Gastroesophageal sphincter (tissue), 3 donors: ENCODE measurements at regions not wholly inside any gene's neighbourhood (a gene's known extent, or its start where the extent isn't known, plus 50 kb on each side); places are given as distances from the start of the nearest gene placed in this dataset.

ENCODE experiments used
- POLR2A ChIP-seq, 2 donors: fragments of 450-650 bp; IDR thresholded peaks; one replicate each; pipeline ENCODE4 v1.6.1; 2017; ENCODE audit warnings: antibody characterized with exemption in 2 of 2, mild to moderate bottlenecking in 2 of 2, moderate library complexity in 1 of 2
- POLR2AphosphoS5 ChIP-seq: sonication (generic); formaldehyde crosslinking; IDR thresholded peaks from one replicate; pipeline ENCODE4 v1.6.1; 2017; ENCODE audit warnings: antibody characterized with exemption
- TF ChIP-seq, protein P1 (sequence below), 4 experiments: fragments of 200-600 bp in 2 of 4; fragments of 450-650 bp in 2 of 4; sonication (generic) in 1 of 4; IDR thresholded peaks; one replicate each; pipeline ENCODE4 v1.5.1; 2017 to 2019; ENCODE audit warnings: antibody characterized with exemption in 4 of 4, mild to moderate bottlenecking in 2 of 4, moderate library complexity in 2 of 4

DNA sequence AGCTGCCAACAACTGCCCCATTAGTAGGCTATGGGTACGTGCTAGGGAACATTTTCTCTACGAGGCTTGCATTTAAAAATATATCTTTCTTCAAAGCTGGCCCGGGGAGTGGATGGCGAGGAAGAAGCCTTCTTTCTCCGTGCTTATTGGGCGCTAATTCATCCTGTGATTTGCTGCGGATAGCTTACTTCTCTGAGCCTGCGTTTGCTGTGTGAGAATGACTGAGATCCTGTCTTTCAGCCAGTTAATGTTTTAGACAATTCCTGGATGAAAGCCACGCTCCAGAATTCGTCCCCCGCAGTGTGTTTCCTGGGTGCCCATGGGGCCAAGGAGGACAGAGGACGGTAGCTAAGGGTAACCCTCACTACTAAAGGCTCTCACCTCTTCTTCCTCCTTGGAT, 57.8 kb upstream of the TARBP1 start:
- TF ChIP-seq, protein P1, sequence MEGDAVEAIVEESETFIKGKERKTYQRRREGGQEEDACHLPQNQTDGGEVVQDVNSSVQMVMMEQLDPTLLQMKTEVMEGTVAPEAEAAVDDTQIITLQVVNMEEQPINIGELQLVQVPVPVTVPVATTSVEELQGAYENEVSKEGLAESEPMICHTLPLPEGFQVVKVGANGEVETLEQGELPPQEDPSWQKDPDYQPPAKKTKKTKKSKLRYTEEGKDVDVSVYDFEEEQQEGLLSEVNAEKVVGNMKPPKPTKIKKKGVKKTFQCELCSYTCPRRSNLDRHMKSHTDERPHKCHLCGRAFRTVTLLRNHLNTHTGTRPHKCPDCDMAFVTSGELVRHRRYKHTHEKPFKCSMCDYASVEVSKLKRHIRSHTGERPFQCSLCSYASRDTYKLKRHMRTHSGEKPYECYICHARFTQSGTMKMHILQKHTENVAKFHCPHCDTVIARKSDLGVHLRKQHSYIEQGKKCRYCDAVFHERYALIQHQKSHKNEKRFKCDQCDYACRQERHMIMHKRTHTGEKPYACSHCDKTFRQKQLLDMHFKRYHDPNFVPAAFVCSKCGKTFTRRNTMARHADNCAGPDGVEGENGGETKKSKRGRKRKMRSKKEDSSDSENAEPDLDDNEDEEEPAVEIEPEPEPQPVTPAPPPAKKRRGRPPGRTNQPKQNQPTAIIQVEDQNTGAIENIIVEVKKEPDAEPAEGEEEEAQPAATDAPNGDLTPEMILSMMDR (IDR thresholded peaks at IDR 0.05), result no peak
- no peak for TF ChIP-seq POLR2A (IDR thresholded peaks at IDR 0.05)
- TF ChIP-seq POLR2AphosphoS5, result no peak
